ENCODE measurements at regions not wholly inside any gene's neighbourhood (a gene's known extent, or its start where the extent isn't known, plus 50 kb on each side); places are given as distances from the start of the nearest gene placed in this dataset.

DNA sequence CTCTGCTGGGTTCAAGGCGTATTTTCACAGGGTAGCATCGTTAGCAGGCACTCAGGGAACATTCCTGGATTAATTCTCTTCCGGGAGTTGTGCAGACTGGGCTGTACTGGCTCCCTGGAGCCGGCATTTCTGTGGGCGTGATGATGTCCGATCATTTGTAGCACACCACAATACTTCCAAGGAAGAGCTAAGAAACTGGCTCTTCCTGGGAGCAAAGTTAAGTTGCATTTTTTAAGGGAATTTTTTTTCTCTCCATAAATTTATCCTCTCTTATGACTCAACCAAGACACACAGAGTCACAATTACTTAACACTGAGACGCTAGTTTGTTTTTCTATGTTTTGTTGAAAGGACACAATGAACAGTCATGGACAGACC, 211.6 kb upstream of the FOXF1 start:
- no peak for TF ChIP-seq JUN (IDR thresholded peaks at IDR 0.05)
- TF ChIP-seq, protein P1, sequence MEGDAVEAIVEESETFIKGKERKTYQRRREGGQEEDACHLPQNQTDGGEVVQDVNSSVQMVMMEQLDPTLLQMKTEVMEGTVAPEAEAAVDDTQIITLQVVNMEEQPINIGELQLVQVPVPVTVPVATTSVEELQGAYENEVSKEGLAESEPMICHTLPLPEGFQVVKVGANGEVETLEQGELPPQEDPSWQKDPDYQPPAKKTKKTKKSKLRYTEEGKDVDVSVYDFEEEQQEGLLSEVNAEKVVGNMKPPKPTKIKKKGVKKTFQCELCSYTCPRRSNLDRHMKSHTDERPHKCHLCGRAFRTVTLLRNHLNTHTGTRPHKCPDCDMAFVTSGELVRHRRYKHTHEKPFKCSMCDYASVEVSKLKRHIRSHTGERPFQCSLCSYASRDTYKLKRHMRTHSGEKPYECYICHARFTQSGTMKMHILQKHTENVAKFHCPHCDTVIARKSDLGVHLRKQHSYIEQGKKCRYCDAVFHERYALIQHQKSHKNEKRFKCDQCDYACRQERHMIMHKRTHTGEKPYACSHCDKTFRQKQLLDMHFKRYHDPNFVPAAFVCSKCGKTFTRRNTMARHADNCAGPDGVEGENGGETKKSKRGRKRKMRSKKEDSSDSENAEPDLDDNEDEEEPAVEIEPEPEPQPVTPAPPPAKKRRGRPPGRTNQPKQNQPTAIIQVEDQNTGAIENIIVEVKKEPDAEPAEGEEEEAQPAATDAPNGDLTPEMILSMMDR (IDR thresholded peaks at IDR 0.05): no peak

Data from A549 (cell line).